Stimulated activated CD4-positive, alpha-beta T cell treated with anti-CD3 and anti-CD28 coated beads, Interleukin-15, amount 100 ng/mL, for 48 hours (primary cell): ENCODE measurements at regions not wholly inside any gene's neighbourhood (a gene's known extent, or its start where the extent isn't known, plus 50 kb on each side); places are given as distances from the start of the nearest gene placed in this dataset.
"Not testable (repeated sequence)": the region's sequence is repeated elsewhere in the genome, so short reads cannot be mapped to it uniquely, and the experiment has no call there.

Experiments
- DNase-seq, 2 donors: peaks; one replicate each; pipeline ENCODE4 v3.0.0-alpha.2; 2020; ENCODE audit warnings: low read depth in 2 of 2

DNA sequence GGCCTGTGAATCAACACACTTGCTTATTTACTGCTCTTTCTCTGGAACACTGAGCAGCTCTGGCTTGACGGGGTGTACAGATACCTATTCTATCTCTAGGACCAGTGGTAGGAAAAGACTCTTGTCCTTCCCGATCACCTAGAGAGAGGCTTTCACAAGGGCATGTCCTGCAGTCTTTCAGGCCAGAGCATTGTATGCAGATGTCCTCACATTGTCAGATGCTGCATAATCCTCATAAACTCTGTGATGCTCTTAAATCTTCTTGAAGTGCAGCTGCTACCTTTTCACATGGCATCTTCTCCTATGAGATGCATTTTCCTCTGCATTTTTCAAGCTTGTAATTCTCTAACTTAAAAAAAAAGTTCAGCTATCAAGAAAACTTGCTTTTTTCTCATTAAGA, 369.4 kb downstream of the OLFM4 start:
- DNase-seq, result no peak

DNA sequence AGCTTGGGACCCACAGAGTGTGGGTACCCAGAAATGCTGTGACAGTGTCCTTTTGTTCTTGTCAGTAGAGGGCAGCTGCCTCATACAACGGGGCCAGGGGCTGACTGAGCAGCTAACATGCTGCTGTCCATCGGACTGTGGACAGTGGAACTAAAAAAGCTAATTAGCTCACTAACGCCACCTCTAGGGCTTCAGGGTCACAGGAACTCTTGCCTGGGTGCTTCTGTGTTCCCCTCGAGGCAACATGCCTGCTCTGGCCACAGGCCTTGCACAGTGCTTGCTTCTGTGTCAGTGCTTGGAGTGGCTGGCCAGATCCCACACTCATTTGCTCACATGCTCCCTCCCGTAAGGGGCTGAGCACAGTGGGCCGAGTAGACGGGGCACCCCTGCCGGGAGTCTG, 377.0 kb downstream of the OLFM4 start:
- no peak for DNase-seq

DNA sequence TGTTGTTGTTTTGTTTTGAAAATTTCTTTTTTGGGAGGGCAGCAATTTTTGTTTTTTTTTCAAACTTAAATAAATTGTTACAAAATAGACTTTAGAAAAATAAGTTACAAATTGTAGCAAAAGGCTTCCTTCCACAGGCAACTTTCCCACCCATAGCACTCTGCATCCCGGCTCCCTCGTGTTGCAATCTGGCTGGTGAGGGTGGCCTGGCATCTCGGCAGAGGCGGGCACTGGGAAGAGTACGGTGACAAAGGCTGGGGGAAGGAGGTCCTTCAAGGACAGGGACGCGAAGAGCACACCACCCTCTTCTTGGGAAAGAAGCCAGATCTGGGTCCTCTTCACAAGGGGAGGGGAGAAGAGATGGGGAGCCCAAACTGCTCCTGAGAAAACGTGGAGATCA, 379.7 kb downstream of the OLFM4 start:
- DNase-seq, result no peak

DNA sequence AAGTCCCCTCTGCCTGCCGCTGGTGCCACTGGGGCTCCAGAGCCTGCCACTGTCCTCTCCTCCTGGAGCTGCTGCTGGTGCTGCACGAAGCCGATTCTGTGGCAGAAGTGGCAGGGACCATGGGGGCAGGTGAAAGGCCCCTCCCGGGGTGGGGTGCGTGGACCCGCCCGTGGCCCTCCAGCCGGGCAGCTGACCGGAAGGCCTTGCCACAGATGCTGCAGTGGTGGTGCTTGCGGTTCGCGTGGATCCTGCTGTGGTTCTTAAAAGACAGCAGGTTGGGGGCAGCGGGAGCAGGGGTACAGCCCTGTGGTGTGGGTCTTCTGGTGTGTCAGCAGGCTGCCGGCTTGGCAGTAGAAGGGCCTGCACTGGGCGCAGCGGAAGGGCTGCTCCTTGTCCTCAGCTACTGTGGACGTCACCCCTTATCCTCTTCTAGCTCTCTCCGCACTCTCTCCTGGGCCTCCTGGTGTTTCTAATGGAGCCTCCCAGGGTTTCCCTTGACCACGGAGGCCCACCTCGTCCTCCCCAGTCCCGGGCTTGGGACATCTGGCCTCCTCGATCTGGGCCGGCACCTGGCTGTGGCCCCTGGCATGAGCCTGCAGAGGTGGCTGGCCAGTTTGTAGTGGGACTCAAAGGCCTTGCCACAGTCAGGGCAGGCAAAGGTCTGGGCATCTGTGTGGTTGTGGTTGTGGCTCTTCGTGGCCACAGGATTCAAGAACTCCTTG, 380.4 kb downstream of the OLFM4 start:
- no peak for DNase-seq

DNA sequence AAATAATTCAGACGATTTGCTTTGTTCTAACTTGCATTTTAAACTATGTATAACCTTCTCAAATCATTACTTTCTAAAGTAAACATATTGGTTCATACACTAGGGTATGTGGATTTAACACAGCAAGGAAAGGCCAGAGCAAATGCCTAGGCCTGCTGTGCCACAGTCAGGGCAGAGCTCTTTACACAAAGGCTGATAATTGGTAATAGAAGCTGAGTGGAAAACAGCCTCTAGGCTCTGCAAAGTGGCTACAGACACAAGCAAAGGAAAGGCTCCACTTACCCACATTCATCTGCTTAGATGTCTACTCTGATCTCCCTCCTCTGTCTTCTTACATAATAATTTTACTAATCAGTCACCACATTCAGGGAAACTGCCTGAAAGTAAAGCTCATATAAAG, 382.9 kb downstream of the OLFM4 start:
- no peak for DNase-seq

DNA sequence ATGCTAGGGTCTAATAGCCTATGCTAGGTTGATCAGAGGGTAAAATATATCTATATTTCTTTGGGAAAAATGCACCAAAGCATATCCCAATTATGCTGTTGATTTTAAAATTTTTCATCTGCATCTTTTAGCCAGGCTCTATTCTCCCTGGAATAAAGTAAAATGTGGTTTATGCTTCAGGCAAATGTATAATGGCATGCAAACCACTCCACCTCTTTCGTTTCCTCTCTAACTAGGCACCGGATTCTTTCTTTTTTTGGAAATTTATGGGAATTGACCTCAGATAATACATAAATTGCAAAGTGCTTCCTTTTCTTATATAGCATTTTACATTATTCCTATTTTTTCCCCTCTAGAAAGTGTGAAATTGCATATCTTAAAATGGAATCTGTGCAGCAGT, 386.5 kb downstream of the OLFM4 start:
- DNase-seq, result no peak

DNA sequence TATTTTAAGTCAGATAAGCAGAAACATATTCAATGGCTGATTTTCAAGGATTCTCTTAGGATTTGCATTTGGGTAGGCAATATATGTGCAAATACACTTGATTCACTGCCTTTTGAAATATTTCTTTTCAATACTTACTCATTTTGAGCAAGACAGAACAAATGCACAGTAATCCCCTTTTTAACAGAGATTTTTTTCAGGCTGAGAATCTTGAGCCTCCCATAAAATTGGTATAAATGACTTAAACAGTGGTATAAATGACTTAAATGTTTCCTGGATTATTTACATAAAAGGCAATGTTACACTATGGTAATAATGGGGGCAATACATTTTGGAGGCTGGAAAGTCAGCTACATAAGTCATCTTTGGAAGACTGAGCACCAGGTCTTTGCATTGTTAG, 389.0 kb downstream of the OLFM4 start:
- no peak for DNase-seq

DNA sequence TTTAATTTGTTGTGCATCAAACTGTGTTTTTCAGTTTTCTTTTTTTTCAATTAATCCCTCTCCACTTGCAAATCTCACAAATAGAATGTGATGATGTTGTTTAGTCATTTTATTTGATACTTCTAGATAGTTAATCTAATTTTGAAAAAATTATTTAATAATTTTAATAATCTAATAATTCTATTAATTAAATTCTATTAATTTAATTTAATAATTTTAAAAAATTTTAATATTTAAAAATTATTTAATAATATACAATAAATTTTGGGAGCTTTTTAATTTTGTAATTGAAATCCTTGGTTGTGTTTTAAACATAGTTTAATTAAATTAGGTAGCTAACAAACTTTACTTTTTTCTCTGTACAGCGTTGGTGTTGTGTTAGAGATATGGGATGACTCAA, 393.8 kb downstream of the OLFM4 start:
- no peak for DNase-seq

DNA sequence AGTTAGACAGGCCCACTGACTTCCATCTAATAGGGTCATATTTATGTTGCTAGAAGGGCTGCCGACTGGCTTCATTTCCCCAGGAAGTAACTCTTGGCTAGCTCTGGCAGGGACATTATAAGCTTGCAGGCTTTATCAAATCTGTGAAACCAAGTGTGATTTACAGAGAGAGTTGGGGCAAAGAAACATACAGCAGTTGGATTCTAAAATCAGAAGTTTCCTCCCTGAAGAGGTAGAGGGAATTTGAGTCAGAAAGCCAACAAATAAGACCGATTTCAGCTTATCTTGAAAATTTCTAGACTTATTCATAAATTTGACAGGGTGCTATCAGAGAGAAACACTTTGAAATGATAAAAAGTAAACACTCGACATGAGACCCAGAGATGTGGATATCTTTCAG, 407.8 kb downstream of the OLFM4 start:
- DNase-seq, result no peak

DNA sequence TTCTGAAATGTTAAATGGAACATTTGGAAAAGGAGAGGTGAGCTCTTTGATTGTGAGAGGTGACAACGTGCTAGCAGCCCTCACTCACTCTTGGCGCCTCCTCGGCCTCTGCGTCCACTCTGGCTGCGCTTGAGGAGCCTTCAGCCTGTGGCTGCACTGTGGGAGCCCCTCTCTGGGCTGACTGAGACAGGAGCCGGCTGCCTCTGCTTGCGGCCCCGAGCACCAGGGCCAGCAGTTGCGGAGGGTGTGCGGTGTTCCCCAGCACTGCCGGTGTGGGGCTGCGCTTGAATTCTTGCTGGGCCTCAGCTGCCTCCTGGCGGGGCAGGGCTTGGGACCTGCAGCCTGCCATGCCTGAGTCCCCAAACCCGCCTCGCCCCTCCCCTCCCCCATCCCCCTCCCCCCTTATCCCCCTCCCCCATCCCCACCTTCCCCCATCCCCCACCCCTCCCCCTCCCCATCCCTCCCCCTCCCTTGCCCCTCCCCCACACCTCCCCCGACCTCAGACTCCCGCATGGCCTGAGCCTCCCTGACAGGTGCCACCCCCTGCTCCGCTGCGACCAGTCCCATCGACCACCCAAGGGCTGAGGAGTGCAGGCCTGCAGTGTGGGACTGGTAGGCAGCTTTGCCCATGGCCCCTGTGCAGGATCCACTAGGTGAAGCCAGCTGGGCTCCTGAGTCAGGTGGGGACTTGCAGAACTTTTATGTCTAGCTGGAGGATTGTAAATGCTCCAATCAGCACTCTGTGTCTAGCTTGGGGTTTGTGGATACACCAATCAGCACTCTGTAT, 411.0 kb downstream of the OLFM4 start:
- DNase-seq, result no peak

DNA sequence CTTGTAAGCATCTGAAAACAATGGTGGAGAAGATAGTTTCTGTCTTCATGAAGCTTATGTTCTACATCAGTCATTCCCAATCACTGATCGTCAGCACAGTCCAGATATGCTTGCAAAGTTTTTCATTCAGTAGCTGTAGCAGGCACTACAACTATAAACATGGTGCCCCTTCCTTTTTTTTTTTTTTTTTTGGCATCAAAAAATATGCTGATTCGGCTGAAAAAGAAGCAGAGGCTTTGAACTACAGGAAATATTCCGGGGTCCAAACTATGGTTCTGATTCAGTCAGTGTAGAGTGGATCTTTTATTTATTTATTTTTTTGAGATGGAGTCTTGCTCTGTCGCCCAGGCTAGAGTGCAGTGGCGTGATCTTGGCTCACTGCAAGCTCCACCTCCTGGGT, 414.4 kb downstream of the OLFM4 start:
- no peak for DNase-seq

DNA sequence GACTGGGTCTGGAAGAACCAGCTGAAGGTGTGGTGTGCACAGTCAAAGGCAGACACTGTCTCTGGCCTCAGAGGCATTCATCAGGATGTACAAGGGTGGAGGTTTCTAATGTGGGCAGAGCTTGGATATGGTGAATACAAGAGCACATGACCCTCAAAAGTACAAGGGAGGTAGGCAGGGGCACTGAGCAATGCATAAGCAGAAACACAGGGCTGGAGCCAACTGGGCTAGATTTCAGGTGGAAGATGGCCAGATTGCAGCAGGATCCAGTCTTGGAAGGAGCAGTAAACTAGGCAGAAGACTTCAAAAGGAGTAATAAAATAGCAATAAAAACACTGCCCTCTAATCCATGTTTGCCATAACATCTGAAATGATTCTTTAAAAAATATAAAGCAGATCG, 417.1 kb downstream of the OLFM4 start:
- DNase-seq, result no peak

DNA sequence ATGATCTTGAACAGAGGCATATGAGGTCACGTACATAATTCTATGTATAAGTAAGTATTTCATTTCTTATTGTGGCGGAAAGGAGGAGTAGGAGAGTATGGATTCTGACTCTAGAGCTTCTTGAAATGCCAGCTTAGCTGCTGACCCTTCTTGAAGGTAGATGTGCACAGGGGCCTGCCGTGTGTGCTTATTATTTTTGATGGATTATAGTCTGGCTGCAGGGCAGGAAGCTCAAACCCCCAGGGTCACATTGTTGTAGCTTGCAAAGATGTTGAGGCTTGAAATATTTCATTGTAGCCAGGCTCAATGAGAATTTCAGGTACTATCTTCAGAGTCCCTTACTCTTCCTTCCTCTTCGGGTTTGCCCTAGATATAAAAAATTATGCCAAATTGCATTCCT, 418.8 kb downstream of the OLFM4 start:
- no peak for DNase-seq

DNA sequence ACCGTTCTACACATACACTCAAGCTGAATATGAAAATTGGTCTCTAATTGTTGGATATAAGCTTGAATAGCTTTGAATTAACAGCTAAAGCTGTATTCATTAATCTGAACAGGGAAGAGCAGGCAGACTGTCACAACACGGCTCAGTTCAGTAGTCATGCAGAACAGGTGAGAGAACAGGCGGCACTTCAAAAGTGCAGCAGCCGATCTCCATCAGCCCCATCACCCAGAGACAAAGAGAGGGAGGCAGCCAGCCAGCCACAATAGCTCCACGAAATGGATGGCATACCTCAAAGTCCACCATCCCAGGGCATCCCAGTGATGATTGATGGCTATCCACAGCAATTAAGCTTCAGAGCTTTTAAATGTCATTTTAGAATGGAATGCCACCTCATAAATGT, 419.2 kb downstream of the OLFM4 start:
- DNase-seq, result no peak

DNA sequence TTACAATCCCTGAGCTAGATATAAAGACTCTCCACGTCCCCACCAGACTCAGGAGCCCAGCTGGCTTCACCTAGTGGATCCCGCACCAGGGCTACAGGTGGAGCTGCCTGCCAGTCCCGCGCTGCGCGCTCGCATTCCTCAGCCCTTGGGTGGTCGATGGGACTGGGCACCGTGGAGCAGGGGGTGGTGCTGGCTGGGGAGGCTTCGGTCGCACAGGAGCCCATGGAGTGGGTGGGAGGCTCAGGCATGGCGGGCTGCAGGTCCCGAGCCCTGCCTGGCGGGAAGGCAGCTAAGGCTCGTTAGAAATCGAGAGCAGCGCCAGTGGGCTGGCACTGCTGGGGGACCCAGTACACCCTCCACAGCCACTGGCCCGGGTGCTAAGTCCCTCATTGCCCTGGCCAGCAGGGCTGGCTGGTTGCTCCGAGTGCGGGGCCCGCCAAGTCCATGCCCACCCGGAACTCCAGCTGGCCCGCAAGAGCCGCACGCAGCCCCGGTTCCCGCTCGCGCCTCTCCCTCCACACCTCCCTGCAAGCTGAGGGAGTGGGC, 423.7 kb downstream of the OLFM4 start:
- not testable (repeated sequence) for DNase-seq

DNA sequence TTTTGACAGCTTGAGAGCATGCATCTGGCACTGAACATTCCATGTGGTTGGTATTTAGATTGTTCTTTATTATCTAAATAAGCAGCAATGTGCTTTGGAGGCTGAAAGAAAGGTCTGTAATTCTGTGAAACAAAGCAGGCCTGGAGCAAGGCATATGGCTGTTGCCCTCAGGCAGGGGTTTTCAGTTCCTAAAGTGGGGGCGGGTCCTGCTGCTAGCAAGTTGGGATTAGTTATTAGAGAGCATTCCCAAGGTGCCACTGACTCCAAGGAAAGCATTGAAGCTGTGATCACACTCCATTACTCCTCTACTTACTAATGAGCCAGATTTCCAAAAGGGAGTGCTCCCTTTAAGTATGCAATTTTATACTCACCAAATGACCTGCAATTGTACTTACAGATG, 432.2 kb downstream of the OLFM4 start:
- DNase-seq, result no peak

DNA sequence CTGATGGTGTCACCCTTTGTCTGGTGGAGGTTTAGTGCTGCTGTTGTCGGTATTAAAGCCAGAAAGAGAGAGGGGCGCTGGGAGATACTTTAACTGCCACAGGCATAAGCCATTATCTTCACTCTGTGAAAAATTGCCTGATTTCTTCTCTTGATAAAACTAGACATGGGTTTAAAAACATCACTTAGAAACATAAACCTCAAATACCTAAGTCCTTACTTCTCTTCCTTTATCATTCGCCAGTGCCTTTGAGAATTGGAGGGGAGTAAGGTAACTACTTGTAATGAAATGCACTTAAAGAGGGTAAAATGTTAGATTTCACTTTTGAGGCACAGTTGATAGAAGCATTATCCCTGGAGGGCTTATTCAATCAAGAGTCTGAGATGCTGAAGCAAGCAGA, 434.5 kb downstream of the OLFM4 start:
- DNase-seq, result no peak

DNA sequence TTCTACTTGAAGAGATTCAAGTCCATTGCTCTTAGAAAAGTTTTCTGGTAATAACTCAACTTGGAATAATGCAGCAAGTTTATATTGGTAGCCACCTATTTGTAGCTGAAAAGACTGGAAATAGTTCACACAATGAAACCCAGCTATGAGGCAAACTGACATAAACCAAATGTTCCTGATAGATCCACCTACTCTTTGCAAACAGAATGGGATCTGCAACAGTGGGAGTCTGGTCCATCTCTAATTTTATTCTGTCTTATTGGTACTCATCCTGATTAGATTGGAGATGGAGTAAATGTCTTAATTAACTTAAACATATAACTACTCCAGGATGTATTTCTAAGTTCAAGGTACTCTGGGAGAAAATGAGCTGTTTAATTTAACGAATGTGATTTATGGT, 438.0 kb downstream of the OLFM4 start:
- DNase-seq, result no peak

DNA sequence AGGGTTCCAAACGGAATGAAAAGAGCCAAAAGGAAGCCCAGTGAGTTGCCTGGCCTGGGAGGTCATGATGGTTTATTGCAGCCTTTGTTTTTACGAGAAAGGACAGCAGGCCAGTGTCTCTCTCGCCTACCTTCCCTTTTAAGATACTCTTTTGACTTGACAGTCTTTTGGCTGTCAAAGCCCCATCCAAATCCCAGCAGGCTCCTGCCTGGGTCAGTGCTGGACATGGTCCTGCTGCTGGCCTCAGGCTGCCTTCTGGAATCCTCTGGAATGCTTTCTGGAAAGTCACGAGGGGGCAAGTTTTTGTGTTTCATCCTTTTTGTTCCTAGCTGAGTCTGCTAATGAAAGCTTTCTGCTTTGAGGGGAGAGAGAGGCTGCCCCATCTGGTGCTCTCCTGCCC, 444.8 kb downstream of the OLFM4 start:
- DNase-seq, result no peak

DNA sequence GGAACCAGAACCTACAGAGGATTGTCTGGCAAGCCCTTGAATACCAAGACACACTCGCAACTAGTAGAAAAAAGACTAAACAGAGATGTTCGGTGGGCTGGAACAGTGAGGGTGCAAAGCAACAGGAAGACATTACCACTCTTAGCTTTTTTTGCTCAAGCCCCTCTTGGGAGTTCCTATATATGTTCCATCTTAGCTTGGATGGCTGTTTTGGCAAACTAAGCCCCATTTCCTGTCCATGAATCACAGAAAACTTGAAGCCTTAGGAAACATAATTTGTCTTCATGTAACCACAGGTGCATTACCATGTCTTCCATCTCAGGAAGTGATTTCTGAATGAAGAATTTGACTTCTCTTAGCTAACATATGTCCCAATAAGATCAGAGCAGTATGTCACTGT, 446.3 kb downstream of the OLFM4 start:
- no peak for DNase-seq

DNA sequence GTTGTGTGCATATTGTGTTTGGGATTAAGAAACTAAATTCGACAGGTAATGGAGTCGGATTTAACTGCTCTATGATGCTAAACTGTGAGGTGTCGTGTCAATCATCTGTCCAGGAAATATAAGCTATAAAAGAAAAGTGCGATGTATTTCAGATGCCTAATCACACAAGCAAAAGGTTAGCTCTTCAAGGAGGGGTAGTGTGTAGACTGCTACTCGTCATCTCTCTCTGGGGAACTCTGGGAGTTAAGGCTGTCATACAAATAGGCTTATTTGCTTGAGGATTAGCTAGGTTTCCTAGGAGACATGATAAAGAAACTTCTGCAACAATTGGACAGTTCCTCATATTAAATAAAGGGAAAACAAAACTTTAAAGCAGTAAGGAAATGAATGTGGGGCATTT, 462.1 kb downstream of the OLFM4 start:
- no peak for DNase-seq

DNA sequence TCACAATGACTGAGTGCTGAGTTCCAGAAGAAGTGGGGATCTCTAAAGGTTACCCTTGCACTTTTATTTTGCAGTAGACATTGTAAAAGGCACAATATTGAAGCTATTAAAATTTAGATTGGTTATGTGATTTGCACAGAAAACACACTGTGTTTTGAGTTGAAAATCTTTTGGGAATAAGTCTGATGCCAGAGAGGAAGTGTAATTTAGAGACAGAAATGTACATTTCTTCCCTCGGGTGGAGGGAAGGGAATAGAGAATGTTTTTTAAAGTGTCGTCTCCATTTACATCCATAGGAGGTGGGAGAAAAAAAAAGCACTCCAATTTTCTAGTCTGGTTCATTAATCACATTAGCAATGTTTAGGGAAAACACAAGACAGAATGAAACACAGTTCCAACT, 465.8 kb downstream of the OLFM4 start:
- no peak for DNase-seq

DNA sequence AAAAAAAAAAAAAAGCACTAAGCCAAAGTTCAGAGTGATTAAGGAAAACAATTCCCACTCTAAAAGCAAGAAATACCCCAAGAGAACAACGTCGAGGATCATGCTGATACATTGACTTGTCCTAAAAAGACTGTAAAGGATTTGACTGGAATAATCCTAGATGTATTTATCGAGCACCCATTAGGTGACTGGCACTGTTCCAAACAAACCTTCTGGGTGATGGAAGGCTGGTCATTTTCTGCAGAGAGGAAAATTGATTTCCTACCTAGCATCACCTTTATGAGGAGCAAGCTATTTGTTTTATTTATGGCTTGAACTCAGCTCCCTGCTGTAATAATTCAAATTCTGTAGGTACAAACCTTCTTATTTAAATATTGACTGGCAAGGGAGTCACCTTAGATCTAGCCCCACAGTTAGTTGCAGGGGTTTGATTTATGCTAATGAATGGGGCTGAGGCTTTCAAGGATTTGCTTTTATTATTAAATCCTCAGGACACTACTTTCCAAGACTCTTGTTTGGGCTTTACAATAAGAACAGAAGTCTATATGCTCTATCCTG, 471.0 kb downstream of the OLFM4 start:
- DNase-seq, result no peak
